K562 (cell line): ENCODE measurements at regions not wholly inside any gene's neighbourhood (a gene's known extent, or its start where the extent isn't known, plus 50 kb on each side); places are given as distances from the start of the nearest gene placed in this dataset.
A peak's percentile ranks its signal among the peaks of the same experiment; 100 is the strongest.

Source experiments
- ATAC-seq: fragments of 200-7000 bp; cut with Tn5 transposase; 3 replicates; pipeline ENCODE4 v1.9.1; 2020; ENCODE audit warnings: moderate library complexity
- BruUV-seq: library from RNA; stranded (reverse); fragments of 400-500 nt; replicated peaks from 2 replicates; lab custom pipeline; 2021; lab: Mats Ljungman, UMichigan
- CTCF ChIA-PET: fragments of 300-600 bp; formaldehyde crosslinking; extraction: SDS; loops from one replicate; lab custom pipeline; 2021; ENCODE audit warnings: low intra/inter-chr PET ratio; lab: Yijun Ruan, JAX
- POLR2A ChIA-PET: fragments of 300-600, 350-650 bp; sonication (Branson Sonifier 250); formaldehyde crosslinking; extraction: SDS; loops from one replicate; lab custom pipeline; 2021; ENCODE audit warnings: antibody characterized with exemption, inconsistent platforms; lab: Yijun Ruan, JAX
- DNase-seq, 4 experiments: peaks; one replicate each; pipeline versions ENCODE4 v3.0.0 to v3.0.0-alpha.2; 2011 to 2018; ENCODE audit warnings: low spot score in 3 of 4, mixed read lengths in 3 of 4; ENCODE audit errors: extremely low read depth in 1 of 4
- FAIRE-seq: peaks from 2 replicates; lab custom pipeline; 2011; peaks lifted over from hg19 to GRCh38; lab: Jason Lieb, UNC
- H2AFZ ChIP-seq: 2 replicates; pipeline ENCODE4 v1.6.0; 2011; ENCODE audit warnings: low read depth, low read length, control low read depth, inconsistent platforms
- H3K27ac ChIP-seq: fragments of 200-600 bp; 3 replicates; pipeline ENCODE4 v1.8.0; 2011; ENCODE audit warnings: low read depth, mild to moderate bottlenecking, control low read depth, inconsistent platforms, low read length, moderate library complexity, mixed read lengths; ENCODE audit errors: extremely low read depth
- H3K27me3 ChIP-seq, 2 experiments: fragments of 300-600 bp in 1 of 2; 2 replicates in 1 of 2; 3 replicates in 1 of 2; pipeline versions ENCODE4 v1.6.0 to v1.8.0; 2011; ENCODE audit warnings: inconsistent platforms in 2 of 2, low read length in 2 of 2, mild to moderate bottlenecking in 1 of 2, mixed read lengths in 1 of 2, moderate library complexity in 1 of 2; ENCODE audit not compliant: control insufficient read depth in 2 of 2, insufficient read depth in 2 of 2
- H3K36me3 ChIP-seq: fragments of 300-600 bp; 3 replicates; pipeline ENCODE4 v1.8.0; 2011; ENCODE audit warnings: mild to moderate bottlenecking, low read length, inconsistent platforms; ENCODE audit not compliant: control insufficient read depth, insufficient read depth
- H3K4me1 ChIP-seq, 2 experiments: fragments of 200-600 bp in 1 of 2; replicated peaks in 1 of 2; 2 replicates in 1 of 2; 3 replicates in 1 of 2; pipeline versions ENCODE4 v1.5.1 to v1.8.0; 2011; ENCODE audit warnings: inconsistent platforms in 2 of 2, low read length in 2 of 2, mild to moderate bottlenecking in 1 of 2, mixed read lengths in 1 of 2, moderate library complexity in 1 of 2; ENCODE audit not compliant: control insufficient read depth in 2 of 2, insufficient read depth in 2 of 2
- H3K4me2 ChIP-seq: 2 replicates; pipeline ENCODE4 v1.6.1; 2011; ENCODE audit warnings: low read length, control low read depth, inconsistent platforms, mixed read lengths; ENCODE audit not compliant: insufficient read depth
- H3K4me3 ChIP-seq: fragments of 200-600 bp; sonication (generic), shearing (Covaris generic); 2 replicates; pipeline ENCODE4 v1.5.1; 2016; ENCODE audit warnings: control low read depth, inconsistent platforms
- H3K79me2 ChIP-seq: fragments of 200-600 bp; 3 replicates; pipeline ENCODE4 v1.8.0; 2011; ENCODE audit warnings: low read length, inconsistent platforms; ENCODE audit not compliant: control insufficient read depth, insufficient read depth
- H3K9ac ChIP-seq, 2 experiments: 2 replicates each; pipeline versions ENCODE4 v1.6.0 to v1.6.1; 2011; ENCODE audit warnings: low read depth in 2 of 2, low read length in 2 of 2, control low read depth in 1 of 2, inconsistent platforms in 1 of 2, mild to moderate bottlenecking in 1 of 2, mixed read lengths in 1 of 2; ENCODE audit not compliant: insufficient read depth in 1 of 2
- H3K9me1 ChIP-seq: one replicate; pipeline ENCODE4 v1.6.0; 2011; ENCODE audit warnings: inconsistent platforms, mild to moderate bottlenecking, low read length, moderate library complexity; ENCODE audit not compliant: control insufficient read depth, insufficient read depth
- H3K9me3 ChIP-seq: replicated peaks from 2 replicates; pipeline ENCODE4 v1.5.1; 2011; ENCODE audit warnings: low read depth, low read length, inconsistent platforms; ENCODE audit not compliant: control insufficient read depth, insufficient read depth
- H4K20me1 ChIP-seq: replicated peaks from 2 replicates; pipeline ENCODE4 v1.6.1; 2011; ENCODE audit warnings: low read length, inconsistent platforms, mixed read lengths; ENCODE audit not compliant: control insufficient read depth, insufficient read depth
- ARID3B ChIP-seq: fragments of 250-450 bp; sonication (Bioruptor Pico); IDR thresholded peaks from 2 replicates; pipeline ENCODE4 v1.4.0; 2020; ENCODE audit warnings: borderline replicate concordance
- ATF1 ChIP-seq, 2 experiments: fragments of 450-650 bp in 1 of 2; IDR thresholded peaks; 2 replicates each; pipeline ENCODE4 v1.6.1; 2016; ENCODE audit warnings: missing compliant biosample characterization in 1 of 2, missing genetic modification characterization in 1 of 2
- BCOR ChIP-seq: fragments of 450-650 bp; IDR thresholded peaks from 2 replicates; pipeline ENCODE4 v1.6.1; 2016
- CREB1 ChIP-seq, 2 experiments: sonication (generic) in 1 of 2; formaldehyde crosslinking in 1 of 2; IDR thresholded peaks; 2 replicates each; pipeline versions ENCODE4 v1.6.1 to v1.8.0; 2012 to 2022; ENCODE audit warnings: inconsistent platforms in 1 of 2, mild to moderate bottlenecking in 1 of 2, missing genetic modification reagents in 1 of 2, moderate library complexity in 1 of 2
- GTF2F1 ChIP-seq: IDR thresholded peaks from 2 replicates; pipeline ENCODE4 v1.6.1; 2011; ENCODE audit warnings: low read depth, low read length, improper control_type of control experiment
- LCOR ChIP-seq: sonication (generic); formaldehyde crosslinking; IDR thresholded peaks from 2 replicates; pipeline ENCODE4 v1.8.0; 2022; ENCODE audit warnings: mild to moderate bottlenecking, missing genetic modification reagents
- MCM7 ChIP-seq, 2 experiments: fragments of 450-650 bp; IDR thresholded peaks; 2 replicates each; pipeline ENCODE4 v1.6.1; 2016 to 2018
- NFE2 ChIP-seq: IDR thresholded peaks from 2 replicates; pipeline ENCODE4 v1.6.1; 2014; ENCODE audit warnings: antibody characterized with exemption, low read depth
- NR1H2 ChIP-seq: sonication (generic); formaldehyde crosslinking; IDR thresholded peaks from 2 replicates; pipeline ENCODE4 v1.4.0; 2020; ENCODE audit warnings: mild to moderate bottlenecking, missing genetic modification reagents
- NR2C2 ChIP-seq, 2 experiments: fragments of 200-800 bp in 1 of 2; sonication (Bioruptor generic) in 1 of 2; sonication (generic) in 1 of 2; formaldehyde crosslinking in 1 of 2; IDR thresholded peaks; 2 replicates each; pipeline versions ENCODE4 v1.6.1 to v1.8.0; 2016 to 2022; ENCODE audit warnings: mild to moderate bottlenecking in 1 of 2, missing compliant biosample characterization in 1 of 2, missing genetic modification characterization in 1 of 2, missing genetic modification reagents in 1 of 2
- PRDM10 ChIP-seq: fragments of 450-650 bp; IDR thresholded peaks from 2 replicates; pipeline ENCODE4 v1.6.1; 2018; ENCODE audit not compliant: partially characterized antibody
- RUNX1 ChIP-seq: sonication (generic); IDR thresholded peaks from 2 replicates; pipeline ENCODE4 v1.6.1; 2016; ENCODE audit warnings: antibody characterized with exemption, low read depth
- SP1 ChIP-seq: sonication (generic); formaldehyde crosslinking; IDR thresholded peaks from 2 replicates; pipeline ENCODE4 v1.8.1; 2022; ENCODE audit warnings: mild to moderate bottlenecking, missing genetic modification reagents
- SPI1 ChIP-seq: IDR thresholded peaks from 2 replicates; pipeline ENCODE4 v1.6.1; 2011; ENCODE audit warnings: low read depth, low read length, control low read depth, borderline replicate concordance
- STAT5B ChIP-seq: fragments of 250-450 bp; sonication (Bioruptor Pico); IDR thresholded peaks from 2 replicates; pipeline ENCODE4 v1.8.0; 2021; ENCODE audit warnings: mild to moderate bottlenecking, inconsistent platforms
- ZBTB17 ChIP-seq: fragments of 450-650 bp; formaldehyde crosslinking; IDR thresholded peaks from 2 replicates; pipeline ENCODE4 v1.4.0; 2020; ENCODE audit warnings: mild to moderate bottlenecking
- ZKSCAN8 ChIP-seq: fragments of 200-800 bp; sonication (Bioruptor generic); IDR thresholded peaks from 2 replicates; pipeline ENCODE4 v1.6.1; 2016; ENCODE audit warnings: missing genetic modification characterization, missing compliant biosample characterization
- ZNF184 ChIP-seq: sonication (generic); formaldehyde crosslinking; IDR thresholded peaks from 2 replicates; pipeline ENCODE4 v1.5.0; 2020; ENCODE audit warnings: missing genetic modification reagents
- ZNF551 ChIP-seq: fragments of 250-450 bp; sonication (Bioruptor Pico); IDR thresholded peaks from 2 replicates; pipeline ENCODE4 v1.5.0; 2021; ENCODE audit warnings: mild to moderate bottlenecking, moderate library complexity
- WGBS: fragments of 100-300 bp; shearing (Covaris generic); methylation state at CpG from one replicate; pipeline ENCODE4 v1.1.6; 2016; ENCODE audit warnings: low coverage, mixed read lengths; ENCODE audit not compliant: insufficient coverage; ENCODE audit errors: missing lambda C conversion rate; 5-methylcytosine and 5-hydroxymethylcytosine counted together
- in situ Hi-C: fragments of 300-500 bp; cut with MboI; formaldehyde crosslinking; loops from 4 replicates; pipeline ENCODE4 v1.15.0; 2018; ENCODE audit warnings: inconsistent platforms, mixed read lengths
- intact Hi-C: fragments of 100-400 bp; cut with micrococcal nuclease; formaldehyde crosslinking; loops from 2 replicates; pipeline ENCODE4 v1.14.2; 2022

GRCh38 chr16:85391175-85391707 is 221.9 kb upstream of the GSE1 start:
- 0 out of 2 replicates have a peak overlapping the region, but pooled peaks have one; percentile 5 for H2AFZ ChIP-seq
- FAIRE-seq (no peak), ATAC-seq (no peak), DNase-seq (no peak)
- peak overlapping the region; percentile 48 for H3K4me2 ChIP-seq
- no peaks in the 10 kb centered on the region for H3K9me3 ChIP-seq
- no peaks in the 10 kb centered on the region for H3K36me3 ChIP-seq
- H3K27ac ChIP-seq = peak overlapping the region; percentile 22; the same call in 1 of the 3 replicates
- H3K9ac ChIP-seq = peak overlapping the region in 1 of 2 experiments; percentile 70; a peak in 1 of 4 replicates
- in situ Hi-C loops = no loop called here
- ChIA-PET POLR2A (interaction anchor here (0.5 to 1.7 kb wide), 9 partner anchors 9 to 222 kb away, joined by 3 to 10 read pairs (median 3); partner anchors contain the start of gene GSE1), CTCF (no interaction called here)
- WGBS = 70% methylated on average over 14 of the region's 14 CpGs
- intact Hi-C loops = loop anchor here (5.0 kb wide), 1 partner anchor 74 kb away; no protein-coding TSS in a partner anchor
- H3K4me3 ChIP-seq = no peak overlapping the region
- peaks cover 35 to 73% of the 10 kb centered on the region in 2 experiments for H3K4me1 ChIP-seq
- H4K20me1 ChIP-seq = no peaks in the 10 kb centered on the region; the same call in 1 of the 2 replicates
- BruUV-seq = no TSS peak
- H3K27me3 ChIP-seq = no peaks in the 10 kb centered on the region
- H3K79me2 ChIP-seq = no peaks in the 10 kb centered on the region; the same call in 2 of the 3 replicates
- H3K9me1 ChIP-seq = no peaks in the 10 kb centered on the region
- TF ChIP-seq ZNF551 (CRISPR knock-in tag) = no peak
- no peak for TF ChIP-seq LCOR (CRISPR knock-in tag)
- TF ChIP-seq SPI1 = no peak
- no peak for TF ChIP-seq ZBTB17 (CRISPR knock-in tag)
- 0 out of 2 replicates have a peak, but pooled peaks have one; percentile 27 for TF ChIP-seq SP1
- TF ChIP-seq GTF2F1 = no peak
- TF ChIP-seq PRDM10 = no peak
- TF ChIP-seq RUNX1 = no peak
- no peak for TF ChIP-seq ARID3B
- no peak for TF ChIP-seq ZKSCAN8
- TF ChIP-seq NR1H2 (CRISPR knock-in tag) = no peak
- TF ChIP-seq BCOR = peak; percentile 75
- TF ChIP-seq ATF1 (CRISPR knock-in tag; IDR thresholded peaks at IDR 0.05) = no peak
- TF ChIP-seq ATF1 (tag; IDR thresholded peaks at IDR 0.05) = peak; percentile 14; the same call in 1 of the 2 replicates
- no peak for TF ChIP-seq STAT5B (CRISPR knock-in tag)
- TF ChIP-seq CREB1 (IDR thresholded peaks at IDR 0.05) = no peak
- TF ChIP-seq CREB1 (CRISPR knock-in tag; IDR thresholded peaks at IDR 0.05) = no peak
- no peak for TF ChIP-seq ZNF184
- no peak for TF ChIP-seq MCM7 (IDR thresholded peaks at IDR 0.05)
- no peak for TF ChIP-seq NFE2
- 0 out of 2 replicates have a peak, but pooled peaks have one; percentile 43 for TF ChIP-seq NR2C2 (CRISPR knock-in tag; IDR thresholded peaks at IDR 0.05)
- no peak for TF ChIP-seq NR2C2 (tag; IDR thresholded peaks at IDR 0.05)
